NB4 (cell line): ENCODE measurements at regions not wholly inside any gene's neighbourhood (a gene's known extent, or its start where the extent isn't known, plus 50 kb on each side); places are given as distances from the start of the nearest gene placed in this dataset.

Experiments used
- MYC ChIP-seq: IDR thresholded peaks from 2 replicates; pipeline ENCODE4 v1.6.1; 2011; ENCODE audit warnings: low read depth, low read length
- POLR2A ChIP-seq: IDR thresholded peaks from 2 replicates; pipeline ENCODE4 v1.6.1; 2011; ENCODE audit warnings: mild to moderate bottlenecking; ENCODE audit not compliant: insufficient read length; ENCODE audit errors: extremely low read depth
- TF ChIP-seq, protein P1 (sequence below): IDR thresholded peaks from one replicate; pipeline ENCODE4 v1.5.1; 2012; ENCODE audit warnings: low read depth, low read length

DNA sequence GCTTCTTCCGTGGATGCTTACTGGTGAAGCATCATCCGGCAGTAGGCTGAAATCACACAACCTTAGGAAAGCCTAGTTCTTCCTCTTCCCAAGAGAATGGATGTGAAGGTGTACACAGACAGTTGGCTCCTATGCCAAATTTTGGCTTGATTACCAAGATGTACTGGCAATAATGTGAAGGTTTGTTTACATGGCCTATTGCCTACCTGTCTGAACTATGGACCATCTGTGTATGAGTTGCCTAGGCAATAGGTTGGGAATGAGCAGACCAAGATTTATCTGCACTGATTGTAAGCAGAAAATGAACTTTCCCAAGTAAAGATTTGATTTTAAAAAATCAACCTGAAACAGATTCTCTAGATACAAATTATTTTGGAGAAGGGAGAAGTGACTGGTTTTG lies 325.9 kb upstream of the SORCS1 start:
- TF ChIP-seq, protein P1, sequence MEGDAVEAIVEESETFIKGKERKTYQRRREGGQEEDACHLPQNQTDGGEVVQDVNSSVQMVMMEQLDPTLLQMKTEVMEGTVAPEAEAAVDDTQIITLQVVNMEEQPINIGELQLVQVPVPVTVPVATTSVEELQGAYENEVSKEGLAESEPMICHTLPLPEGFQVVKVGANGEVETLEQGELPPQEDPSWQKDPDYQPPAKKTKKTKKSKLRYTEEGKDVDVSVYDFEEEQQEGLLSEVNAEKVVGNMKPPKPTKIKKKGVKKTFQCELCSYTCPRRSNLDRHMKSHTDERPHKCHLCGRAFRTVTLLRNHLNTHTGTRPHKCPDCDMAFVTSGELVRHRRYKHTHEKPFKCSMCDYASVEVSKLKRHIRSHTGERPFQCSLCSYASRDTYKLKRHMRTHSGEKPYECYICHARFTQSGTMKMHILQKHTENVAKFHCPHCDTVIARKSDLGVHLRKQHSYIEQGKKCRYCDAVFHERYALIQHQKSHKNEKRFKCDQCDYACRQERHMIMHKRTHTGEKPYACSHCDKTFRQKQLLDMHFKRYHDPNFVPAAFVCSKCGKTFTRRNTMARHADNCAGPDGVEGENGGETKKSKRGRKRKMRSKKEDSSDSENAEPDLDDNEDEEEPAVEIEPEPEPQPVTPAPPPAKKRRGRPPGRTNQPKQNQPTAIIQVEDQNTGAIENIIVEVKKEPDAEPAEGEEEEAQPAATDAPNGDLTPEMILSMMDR = no peak
- TF ChIP-seq POLR2A (no peak), MYC (no peak)
